Mesodermal cell (in vitro differentiated cells): ENCODE measurements at regions not wholly inside any gene's neighbourhood (a gene's known extent, or its start where the extent isn't known, plus 50 kb on each side); places are given as distances from the start of the nearest gene placed in this dataset.

Experiments
- H3K27ac ChIP-seq: 2 replicates; pipeline ENCODE4 v1.7.0; 2013; ENCODE audit warnings: mild to moderate bottlenecking, low read depth, low read length, moderate library complexity; ENCODE audit not compliant: severe bottlenecking
- H3K36me3 ChIP-seq: 2 replicates; pipeline ENCODE4 v1.7.1; 2013; ENCODE audit warnings: mild to moderate bottlenecking, low read length, moderate library complexity; ENCODE audit not compliant: control insufficient read depth, insufficient read depth
- H3K4me1 ChIP-seq: one replicate; pipeline ENCODE4 v1.7.1; 2013; ENCODE audit warnings: mild to moderate bottlenecking, low read length; ENCODE audit not compliant: insufficient read depth, control insufficient read depth, poor library complexity, severe bottlenecking
- H3K4me3 ChIP-seq: 2 replicates; pipeline ENCODE4 v1.7.0; 2013; ENCODE audit warnings: low read length, control low read depth, mild to moderate bottlenecking; ENCODE audit not compliant: insufficient read depth, poor library complexity, severe bottlenecking; ENCODE audit errors: extremely low read depth
- H3K9me3 ChIP-seq: 2 replicates; pipeline ENCODE4 v1.7.1; 2013; ENCODE audit warnings: mild to moderate bottlenecking, low read length, moderate library complexity; ENCODE audit not compliant: control insufficient read depth
- WGBS, 2 experiments: methylation state at CpG; one replicate each; pipeline ENCODE4 v1.1.5; 2013; ENCODE audit warnings: missing lambda C conversion rate in 2 of 2; ENCODE audit not compliant: insufficient coverage in 2 of 2; 5-methylcytosine and 5-hydroxymethylcytosine counted together

DNA sequence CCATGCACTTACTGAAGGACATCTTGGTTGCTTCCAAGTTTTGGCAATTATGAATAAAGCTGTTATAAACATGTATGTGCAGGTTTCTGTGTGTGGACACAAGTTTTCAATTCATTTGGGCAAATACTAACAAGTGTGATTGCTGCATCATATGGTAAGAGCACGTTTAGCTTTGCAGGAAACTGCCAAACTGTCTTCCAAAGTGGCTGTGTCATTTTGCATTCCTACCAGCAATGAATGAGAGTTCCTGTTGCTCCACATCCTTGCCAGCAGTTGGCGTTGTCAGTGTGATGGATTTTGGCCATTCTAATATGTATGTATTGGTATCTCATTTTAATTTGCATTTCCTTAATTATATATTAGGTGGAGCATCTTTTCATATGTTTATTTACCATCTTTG is 280.1 kb downstream of the SV2B start:
- Histone ChIP-seq H3K4me3 (no peak overlapping the region), H3K27ac (no peak overlapping the region), H3K9me3 (no peaks in the 10 kb centered on the region), H3K4me1 (no peaks in the 10 kb centered on the region), H3K36me3 (no peaks in the 10 kb centered on the region)
- WGBS, 2 experiments = 67 to 85% methylated on average over 1 of the region's 2 CpGs

DNA sequence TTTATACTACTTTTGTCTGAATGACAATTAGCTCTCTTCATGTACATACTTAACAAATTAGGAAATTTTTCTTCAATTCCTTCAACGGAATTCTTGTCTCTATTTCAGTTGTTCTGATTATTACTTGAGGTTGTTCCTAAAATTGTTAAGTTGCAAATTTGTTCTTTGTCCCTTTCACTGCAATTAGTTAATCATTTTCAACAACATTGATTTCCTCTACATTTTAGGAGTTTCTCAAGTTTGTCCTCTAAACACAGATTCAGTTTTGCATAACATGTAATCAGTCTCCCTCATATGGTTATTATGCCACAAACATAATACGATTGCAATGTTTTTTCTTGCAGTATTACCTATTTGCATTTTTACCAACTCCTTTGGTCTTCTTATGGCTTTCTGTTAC is 283.5 kb downstream of the SV2B start:
- Histone ChIP-seq H3K4me1 (no peaks in the 10 kb centered on the region), H3K9me3 (no peaks in the 10 kb centered on the region), H3K36me3 (no peaks in the 10 kb centered on the region), H3K4me3 (no peak overlapping the region), H3K27ac (no peak overlapping the region)
- 100% methylated on average over 1 of the region's 2 CpGs; no CpG with 5 or more reads in 1 of the 2 experiments for WGBS, 2 experiments

DNA sequence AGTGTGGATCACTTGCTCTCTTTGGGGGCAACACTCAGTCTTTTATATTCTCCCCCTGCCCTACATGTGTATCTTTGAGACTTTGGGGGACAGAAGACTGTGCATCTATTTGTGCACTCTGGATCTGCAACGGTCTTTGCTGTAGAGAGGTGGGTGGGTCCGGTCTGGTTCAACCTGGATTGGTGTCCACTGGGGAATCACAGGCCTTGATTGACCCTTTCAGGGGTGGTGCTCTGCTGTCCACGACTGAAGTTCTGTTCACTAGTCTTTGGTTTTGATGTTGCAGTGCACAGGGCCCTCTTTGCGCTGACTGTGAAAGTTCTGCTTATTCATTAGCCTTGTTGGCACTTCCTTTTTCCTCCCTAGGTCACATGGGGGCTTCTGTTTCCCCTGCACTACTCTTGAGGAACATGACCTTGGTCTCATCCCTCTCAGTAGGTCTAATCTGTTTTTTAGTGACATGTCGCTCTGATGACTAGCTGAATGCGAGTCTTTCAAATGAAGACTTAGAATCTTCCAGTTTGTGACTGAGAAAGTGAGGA is 284.2 kb downstream of the SV2B start:
- no peaks in the 10 kb centered on the region for H3K36me3 ChIP-seq
- H3K27ac ChIP-seq = no peak overlapping the region
- no peaks in the 10 kb centered on the region for H3K9me3 ChIP-seq
- no peak overlapping the region for H3K4me3 ChIP-seq
- 93 to 94% methylated on average over 6 of the region's 6 CpGs for WGBS, 2 experiments
- no peaks in the 10 kb centered on the region for H3K4me1 ChIP-seq

DNA sequence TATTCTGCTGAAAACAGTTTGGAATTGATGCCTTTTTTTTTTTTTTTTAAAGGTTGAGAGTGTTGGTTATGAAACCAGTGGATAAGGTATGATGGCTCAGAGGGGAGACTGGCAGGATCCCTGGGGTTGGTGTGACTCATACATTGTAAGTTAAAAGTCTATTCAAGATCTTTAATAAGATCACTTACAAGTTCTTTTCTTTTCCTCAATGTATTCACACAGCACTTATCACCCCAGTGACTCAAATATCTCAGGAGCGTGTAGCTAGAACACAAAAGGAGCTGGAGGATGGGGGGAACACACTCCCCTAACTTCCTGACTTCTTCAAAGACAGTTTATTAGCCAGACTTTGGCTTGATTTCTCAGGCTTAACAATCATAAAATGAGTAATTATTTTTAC is 285.3 kb downstream of the SV2B start:
- H3K9me3 ChIP-seq = no peaks in the 10 kb centered on the region
- H3K36me3 ChIP-seq = no peaks in the 10 kb centered on the region
- WGBS, 2 experiments = no CpG with 5 or more reads among the region's 1 CpG
- H3K4me3 ChIP-seq = no peak overlapping the region
- no peak overlapping the region for H3K27ac ChIP-seq
- H3K4me1 ChIP-seq = no peaks in the 10 kb centered on the region

DNA sequence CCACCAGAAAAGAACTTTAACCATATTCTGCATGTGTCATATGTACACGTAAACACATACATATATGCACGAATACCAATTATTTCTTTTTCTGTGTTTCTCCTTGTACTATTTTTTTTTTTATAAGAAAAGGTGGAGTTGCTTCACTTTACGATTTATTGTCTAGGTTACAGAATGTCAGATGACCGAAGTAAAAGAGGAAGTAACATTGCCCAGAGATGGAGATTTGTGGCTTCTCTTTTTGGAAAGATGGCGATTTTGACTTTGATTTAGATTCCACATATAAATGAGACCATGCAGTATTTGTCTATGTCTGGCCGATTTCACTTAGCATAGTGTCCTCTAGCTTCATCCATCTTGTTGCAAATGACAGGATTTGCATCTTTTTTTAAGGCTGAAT is 293.1 kb downstream of the SV2B start:
- H3K9me3 ChIP-seq = no peaks in the 10 kb centered on the region
- H3K27ac ChIP-seq = no peak overlapping the region
- no peaks in the 10 kb centered on the region for H3K4me1 ChIP-seq
- H3K4me3 ChIP-seq = no peak overlapping the region
- no peaks in the 10 kb centered on the region for H3K36me3 ChIP-seq
- 87% methylated on average over 3 of the region's 6 CpGs; no CpG with 5 or more reads in 1 of the 2 experiments for WGBS, 2 experiments

DNA sequence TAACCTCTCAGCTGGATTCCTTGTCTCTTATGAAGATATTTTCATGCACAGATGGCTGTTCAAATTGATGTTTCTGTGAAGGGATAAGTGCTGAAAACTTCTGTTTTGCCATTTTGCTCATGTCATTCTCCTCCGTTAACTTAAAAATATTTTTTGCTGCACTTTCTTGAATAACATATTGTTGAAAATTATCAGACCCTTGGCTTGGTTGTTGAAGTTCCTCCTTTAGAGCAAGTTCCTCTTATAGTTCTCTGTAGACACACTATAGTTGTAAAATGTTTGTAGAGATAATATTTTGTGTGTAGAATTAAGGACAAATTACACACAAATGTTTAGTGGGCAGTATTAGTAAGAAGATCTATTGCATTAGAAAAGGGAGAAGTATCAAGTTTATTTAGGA is 300.4 kb downstream of the SV2B start:
- Histone ChIP-seq H3K9me3 (no peaks in the 10 kb centered on the region), H3K4me3 (no peak overlapping the region), H3K27ac (no peak overlapping the region), H3K36me3 (no peaks in the 10 kb centered on the region), H3K4me1 (no peaks in the 10 kb centered on the region)
- WGBS, 2 experiments = no CpG with 5 or more reads among the region's 1 CpG

DNA sequence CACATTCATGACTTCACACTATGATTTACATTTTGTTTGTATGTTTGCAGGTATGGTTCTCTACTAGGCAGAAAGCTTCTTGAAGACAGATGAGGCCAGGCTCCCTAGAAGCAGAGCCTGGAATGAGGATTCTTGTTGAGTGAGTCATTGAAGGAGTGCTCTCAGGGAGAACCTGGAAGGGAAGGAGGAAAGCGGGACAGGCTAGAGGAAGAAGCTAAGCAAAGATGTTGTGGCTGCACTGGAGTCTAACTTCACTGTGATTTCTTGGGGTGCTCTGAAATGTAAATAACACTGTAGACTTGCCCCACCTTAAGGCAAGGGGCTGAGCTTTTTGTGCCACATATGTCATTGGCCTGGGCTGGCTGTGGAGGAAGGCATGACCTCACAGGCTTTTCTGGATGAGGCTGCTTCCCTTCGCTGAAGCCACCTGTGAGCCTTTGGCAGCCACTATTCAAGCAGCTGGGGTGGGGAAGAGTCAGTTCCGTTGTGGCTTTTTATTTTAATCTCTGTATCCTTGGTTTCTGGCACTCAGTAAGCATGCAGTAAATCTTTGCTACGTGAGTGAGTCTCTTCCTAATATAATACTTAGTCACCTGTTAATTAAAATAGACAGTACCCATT is 307.3 kb downstream of the SV2B start:
- Histone ChIP-seq H3K27ac (peak overlapping the region; percentile 64), H3K4me3 (no peak overlapping the region), H3K9me3 (no peaks in the 10 kb centered on the region), H3K36me3 (no peaks in the 10 kb centered on the region), H3K4me1 (peaks cover 10% of the 10 kb centered on the region)
- 64 to 66% methylated on average over 2 of the region's 4 CpGs for WGBS, 2 experiments

DNA sequence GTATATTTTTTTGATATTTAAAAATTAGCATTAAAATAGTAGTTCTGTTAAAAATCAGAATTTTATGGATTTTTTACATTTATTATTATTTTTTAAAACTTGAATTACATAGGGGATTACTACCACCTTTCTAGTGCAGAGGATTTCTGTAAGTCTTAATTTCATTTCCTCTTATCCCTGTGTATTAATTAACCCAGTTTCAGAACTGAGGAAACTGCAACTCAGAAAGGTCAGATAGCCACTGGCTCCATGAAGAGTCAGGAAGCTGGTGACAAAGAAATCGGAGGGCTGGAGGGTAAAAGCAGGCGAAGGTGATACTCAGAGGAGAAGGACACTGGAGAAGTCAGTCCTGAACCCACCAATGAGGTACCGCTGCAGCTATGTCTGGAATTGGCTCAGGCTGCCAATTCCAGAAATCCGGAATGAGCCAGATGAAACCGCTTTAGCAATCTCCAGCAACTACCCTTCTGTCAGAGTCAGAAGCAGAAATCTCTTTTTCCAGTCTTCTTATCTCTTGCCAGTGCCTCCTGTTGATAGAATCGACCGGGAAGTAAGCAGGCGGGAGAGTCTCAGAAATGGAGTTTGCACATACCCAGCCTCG is 308.5 kb downstream of the SV2B start:
- Histone ChIP-seq H3K4me1 (peaks cover 10% of the 10 kb centered on the region), H3K27ac (peak overlapping the region; percentile 51), H3K4me3 (no peak overlapping the region), H3K36me3 (no peaks in the 10 kb centered on the region), H3K9me3 (no peaks in the 10 kb centered on the region)
- 93 to 100% methylated on average over 1 to 5 of the region's 9 CpGs for whole genome bisulfite sequencing, 2 experiments

DNA sequence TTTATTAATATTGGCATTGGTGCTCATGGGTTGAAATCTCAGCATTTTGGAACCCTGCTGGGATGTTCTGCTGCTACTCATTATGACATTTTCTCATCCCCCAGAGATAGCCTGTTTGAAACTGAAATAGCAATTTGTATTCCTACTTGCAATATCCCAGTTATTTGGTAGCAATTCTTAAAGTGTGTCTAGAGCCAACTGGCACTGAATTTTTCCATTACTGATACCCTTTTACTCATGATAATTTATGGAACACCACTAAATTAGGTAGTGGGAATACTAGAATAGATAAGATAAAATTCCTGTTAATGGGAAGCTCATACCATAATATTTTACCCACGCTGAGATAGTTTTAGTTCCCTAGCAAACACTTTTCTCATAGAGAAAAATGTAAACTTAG is 309.3 kb downstream of the SV2B start:
- Histone ChIP-seq H3K4me1 (peaks cover 10% of the 10 kb centered on the region), H3K4me3 (no peak overlapping the region), H3K9me3 (no peaks in the 10 kb centered on the region), H3K27ac (no peak overlapping the region), H3K36me3 (no peaks in the 10 kb centered on the region)
- no CpG with 5 or more reads among the region's 1 CpG for WGBS, 2 experiments

DNA sequence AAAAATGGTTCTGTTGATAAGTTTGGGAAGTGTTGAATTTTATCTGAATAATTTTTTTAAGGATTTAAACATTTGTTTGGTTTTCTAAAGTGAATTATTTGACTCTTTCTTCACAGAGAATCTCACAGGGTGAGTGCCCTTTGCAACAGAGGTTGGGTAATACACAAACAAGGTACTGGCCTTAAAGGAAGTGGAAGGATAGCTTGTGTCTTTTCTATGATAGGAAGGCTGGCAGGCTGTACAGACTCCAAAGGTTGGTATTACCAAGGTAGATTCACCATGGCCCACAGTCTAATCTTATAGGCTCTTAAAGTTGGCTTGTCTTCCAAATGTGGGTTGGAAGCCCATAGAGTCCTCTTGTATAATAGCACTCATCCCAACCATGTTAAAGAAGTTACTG is 311.5 kb downstream of the SV2B start:
- Histone ChIP-seq H3K36me3 (no peaks in the 10 kb centered on the region), H3K27ac (no peak overlapping the region), H3K4me3 (no peak overlapping the region), H3K9me3 (no peaks in the 10 kb centered on the region), H3K4me1 (peaks cover 10% of the 10 kb centered on the region)

DNA sequence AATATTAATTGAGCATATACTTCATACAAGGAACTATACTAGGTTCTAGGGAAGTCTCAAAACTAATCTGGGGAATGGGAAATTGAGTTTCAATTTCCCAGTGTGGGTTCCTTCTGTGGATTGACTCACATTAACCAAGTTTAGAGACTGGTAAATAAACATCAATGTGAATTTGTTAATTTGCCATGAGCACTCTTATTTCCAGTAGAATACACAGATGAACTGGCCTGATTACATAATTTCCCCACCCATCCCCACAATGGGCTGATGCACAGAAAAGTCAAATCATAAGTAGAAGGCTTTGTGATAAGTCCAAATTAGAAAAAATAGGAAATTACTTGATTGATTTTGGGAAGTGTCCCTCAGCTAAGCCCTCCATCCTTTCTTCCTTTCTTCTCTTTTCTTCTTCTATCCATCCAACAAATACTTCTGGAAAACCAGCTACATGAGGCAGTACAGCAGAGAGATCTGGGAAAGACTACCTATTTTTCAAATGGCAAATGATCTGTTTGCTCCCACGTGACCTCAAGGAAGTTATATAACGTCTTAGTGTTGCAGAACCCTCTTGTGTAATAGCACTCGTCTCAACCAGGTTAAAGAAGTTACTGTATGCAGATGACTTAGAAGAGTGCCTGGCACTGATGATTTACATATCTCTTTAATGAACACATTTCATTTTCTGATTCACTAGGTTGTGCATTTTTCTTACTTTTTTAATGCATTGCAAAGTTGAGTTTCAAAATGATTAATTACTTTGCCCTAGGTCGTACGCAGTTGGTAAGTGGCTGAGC is 312.3 kb downstream of the SV2B start:
- peaks cover 6% of the 10 kb centered on the region for H3K4me1 ChIP-seq
- WGBS, 2 experiments = 80 to 82% methylated on average over 3 of the region's 5 CpGs
- H3K36me3 ChIP-seq = no peaks in the 10 kb centered on the region
- no peaks in the 10 kb centered on the region for H3K9me3 ChIP-seq
- H3K4me3 ChIP-seq = no peak overlapping the region
- no peak overlapping the region for H3K27ac ChIP-seq
